GM18870 (cell line): ENCODE measurements at regions not wholly inside any gene's neighbourhood (a gene's known extent, or its start where the extent isn't known, plus 50 kb on each side); places are given as distances from the start of the nearest gene placed in this dataset.

ENCODE experiments used
- ATAC-seq: cut with Tn5 transposase; IDR thresholded peaks from one replicate; pipeline ENCODE4 v1.9.1; 2021; ENCODE audit warnings: moderate library complexity; ENCODE audit not compliant: unreplicated experiment

- ATAC-seq, result no peak
Observed at GRCh38 chr9:108618906-108619550, 236.8 kb downstream of the ACTL7B start.

GRCh38 chr9:108617676-108618075 is 238.1 kb downstream of the ACTL7B start:
- ATAC-seq, result no peak

GRCh38 chr9:108615152-108615551 is 240.6 kb downstream of the ACTL7B start:
- ATAC-seq, result no peak

GRCh38 chr9:108612513-108612912 is 243.3 kb downstream of the ACTL7B start:
- no peak for ATAC-seq

GRCh38 chr9:108609897-108610253 is 245.9 kb downstream of the ACTL7B start:
- ATAC-seq, result no peak

- no peak for ATAC-seq
Observed at GRCh38 chr9:108609227-108609896, 246.4 kb downstream of the ACTL7B start.

- ATAC-seq, result no peak
Observed at GRCh38 chr9:108607607-108608006, 248.2 kb downstream of the ACTL7B start.

- no peak for ATAC-seq
Observed at GRCh38 chr9:108606401-108606800, 249.4 kb downstream of the ACTL7B start.

GRCh38 chr9:108603141-108603540 is 252.6 kb downstream of the ACTL7B start:
- no peak for ATAC-seq

GRCh38 chr9:108600896-108601295 is 254.9 kb downstream of the ACTL7B start:
- no peak for ATAC-seq

- ATAC-seq, result no peak
Observed at GRCh38 chr9:108599571-108599970, 256.2 kb downstream of the ACTL7B start.

GRCh38 chr9:108591121-108591520 is 264.7 kb downstream of the ACTL7B start:
- no peak for ATAC-seq

GRCh38 chr9:108588246-108588645 is 267.5 kb downstream of the ACTL7B start:
- no peak for ATAC-seq

GRCh38 chr9:108586471-108587139 is 269.2 kb downstream of the ACTL7B start:
- ATAC-seq, result no peak

GRCh38 chr9:108584860-108585259 is 270.9 kb downstream of the ACTL7B start:
- ATAC-seq, result no peak

- no peak for ATAC-seq
Observed at GRCh38 chr9:108582726-108583125, 273.1 kb downstream of the ACTL7B start.

GRCh38 chr9:108579757-108580439 is 275.9 kb downstream of the ACTL7B start:
- no peak for ATAC-seq

- no peak for ATAC-seq
Observed at GRCh38 chr9:108575276-108575675, 280.5 kb downstream of the ACTL7B start.

- ATAC-seq, result no peak
Observed at GRCh38 chr9:108569624-108570023, 286.2 kb downstream of the ACTL7B start.

GRCh38 chr9:108568093-108568492 is 287.7 kb downstream of the ACTL7B start:
- no peak for ATAC-seq

- no peak for ATAC-seq
Observed at GRCh38 chr9:108567571-108567970, 288.2 kb downstream of the ACTL7B start.
